HG03457 (cell line): ENCODE measurements at regions not wholly inside any gene's neighbourhood (a gene's known extent, or its start where the extent isn't known, plus 50 kb on each side); places are given as distances from the start of the nearest gene placed in this dataset.

Source experiments
- ATAC-seq: cut with Tn5 transposase; IDR thresholded peaks from one replicate; pipeline ENCODE4 v1.9.1; 2021; ENCODE audit warnings: moderate number of reproducible peaks; ENCODE audit not compliant: unreplicated experiment

DNA sequence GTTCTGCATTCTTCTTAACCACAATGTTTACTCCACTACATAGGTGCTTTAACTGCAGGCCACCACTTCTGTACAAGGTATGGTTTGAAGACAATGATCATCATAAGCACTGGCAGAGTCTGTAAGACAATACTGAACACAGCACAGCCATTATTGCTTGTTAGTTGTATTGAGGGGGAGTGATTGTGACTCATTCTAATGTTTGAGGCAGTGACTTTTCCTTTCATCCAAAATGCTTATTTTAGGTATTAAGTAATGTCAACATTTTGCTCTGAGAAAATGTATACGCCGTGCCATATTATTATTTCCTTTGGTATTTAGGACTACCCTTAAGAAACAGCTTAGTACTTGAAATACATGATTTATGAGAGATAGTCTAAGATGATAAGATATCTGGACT is 618.2 kb upstream of the ZNF717 start:
- ATAC-seq = no peak

DNA sequence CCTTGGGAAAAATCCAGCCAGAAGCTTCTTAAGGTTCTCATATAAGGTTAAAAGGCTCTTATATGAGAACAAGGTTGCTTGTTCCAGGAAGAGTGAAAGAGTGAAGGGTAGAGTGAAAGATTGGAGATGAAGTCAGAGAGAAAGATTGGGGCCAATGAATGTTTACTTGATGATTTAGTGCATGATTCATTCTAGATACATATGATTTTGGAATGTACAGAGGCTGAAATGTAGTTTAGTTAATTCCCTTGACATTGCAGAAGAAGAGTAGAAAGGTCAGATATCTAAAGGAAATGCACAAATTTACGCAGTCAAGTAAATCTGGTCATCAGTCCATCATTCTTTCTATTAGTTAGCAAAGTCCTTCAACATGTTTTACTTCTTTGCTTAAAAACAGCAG is 619.8 kb upstream of the ZNF717 start:
- ATAC-seq = no peak

DNA sequence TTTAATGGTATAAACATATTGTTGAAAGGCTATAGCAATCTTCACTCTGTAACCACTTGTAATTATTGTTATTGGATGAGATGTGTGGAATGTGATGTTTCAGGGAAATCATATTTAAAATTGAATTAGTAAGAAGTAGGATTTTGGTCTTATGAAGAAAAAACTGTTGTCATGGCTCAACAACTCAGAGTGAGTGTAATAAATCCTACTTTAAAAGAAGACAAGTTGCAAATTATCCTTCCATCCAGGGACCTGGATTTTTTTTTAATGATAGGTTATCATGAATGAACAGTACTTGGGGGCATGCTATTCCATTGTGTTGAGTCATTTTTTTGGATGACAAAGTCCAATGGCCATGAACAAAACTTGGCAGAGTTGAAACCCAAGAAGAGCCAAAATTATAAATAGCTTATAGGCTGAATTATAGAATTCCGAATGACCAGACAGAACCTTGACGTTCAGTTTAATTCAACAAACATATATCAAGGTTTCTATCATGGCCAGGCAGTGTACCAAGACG is 625.5 kb upstream of the ZNF717 start:
- ATAC-seq = no peak

DNA sequence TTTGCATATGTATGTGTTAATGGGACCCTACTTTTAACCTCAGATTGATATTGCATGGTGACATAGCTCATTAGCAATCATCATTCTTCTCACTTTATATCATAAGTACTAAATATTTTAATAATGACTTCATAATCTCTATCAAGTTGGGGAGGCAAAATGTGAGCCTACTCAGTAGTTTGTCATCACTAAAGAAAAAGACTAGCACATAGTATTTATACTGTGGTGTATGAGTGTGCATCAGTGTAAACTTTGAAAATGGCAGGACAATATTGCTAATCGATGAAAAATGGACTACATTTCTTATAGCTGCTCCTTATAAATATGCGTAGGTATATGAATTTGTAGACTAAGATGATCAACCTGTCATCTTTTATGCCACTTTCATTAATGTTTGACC is 624.5 kb upstream of the ROBO2 start:
- no peak for ATAC-seq

DNA sequence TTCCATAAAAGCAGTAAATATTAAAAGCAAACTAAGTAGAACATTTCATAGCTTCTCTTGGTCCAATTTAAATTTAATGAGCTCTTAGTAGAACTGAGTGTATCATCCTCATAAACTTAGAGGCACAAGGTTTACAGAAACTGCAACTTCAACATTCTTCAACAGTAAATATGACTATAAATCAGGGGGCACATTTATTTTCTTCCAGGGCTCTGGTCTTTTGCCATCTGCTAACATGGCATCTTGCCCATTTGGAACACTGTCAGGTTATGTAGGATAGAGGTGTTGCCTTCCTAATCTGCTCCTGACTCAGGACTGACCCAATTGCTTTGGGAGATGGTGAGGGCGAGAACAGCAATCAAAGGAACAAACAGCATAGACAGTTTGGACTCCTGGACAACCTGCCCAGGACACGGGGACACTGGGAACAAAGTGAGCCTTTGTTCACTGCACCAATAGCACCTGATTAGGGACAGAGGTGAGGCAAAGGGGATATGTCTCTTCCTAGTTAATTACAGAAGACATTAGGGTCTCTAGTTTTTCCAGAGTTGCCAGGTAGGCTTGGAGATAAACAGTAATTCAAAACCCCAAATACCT is 610.2 kb upstream of the ROBO2 start:
- no peak for ATAC-seq

DNA sequence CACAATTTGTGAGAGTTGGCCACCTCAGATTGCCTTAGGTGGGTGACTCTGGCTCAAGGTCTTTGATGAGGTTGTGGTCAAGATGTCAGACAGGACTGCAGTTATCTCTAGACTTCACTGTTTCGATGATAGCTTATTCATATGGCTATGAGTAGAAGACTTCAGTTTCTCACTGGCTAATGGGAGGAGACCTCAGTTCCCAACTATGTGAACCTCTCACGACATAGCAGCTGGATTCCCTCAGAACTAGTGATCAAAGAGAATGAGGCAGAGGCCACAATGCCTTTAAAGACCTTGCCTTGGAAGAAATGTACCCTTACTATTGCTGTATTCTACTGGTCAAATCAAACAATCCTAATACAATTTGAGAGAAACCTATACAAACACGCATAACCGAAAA is 607.5 kb upstream of the ROBO2 start:
- ATAC-seq = no peak

DNA sequence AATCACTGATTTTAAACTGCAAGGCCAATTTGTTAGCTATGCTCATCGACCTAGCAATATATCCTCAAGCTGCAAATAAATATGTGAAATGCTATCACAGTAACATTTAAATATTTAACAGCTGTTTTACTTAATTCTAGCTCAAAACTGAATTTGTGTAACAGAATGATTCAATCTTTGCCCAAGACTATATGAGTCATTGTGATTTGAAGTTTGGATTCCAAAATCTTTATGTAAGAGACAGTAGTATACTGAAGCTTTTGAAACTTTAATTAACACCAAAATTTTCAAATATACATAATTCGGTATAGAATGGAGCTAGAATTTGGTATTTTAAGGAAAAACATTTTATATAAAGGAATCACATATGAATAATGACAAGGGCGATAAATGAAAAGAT is 603.0 kb upstream of the ROBO2 start:
- ATAC-seq = no peak

DNA sequence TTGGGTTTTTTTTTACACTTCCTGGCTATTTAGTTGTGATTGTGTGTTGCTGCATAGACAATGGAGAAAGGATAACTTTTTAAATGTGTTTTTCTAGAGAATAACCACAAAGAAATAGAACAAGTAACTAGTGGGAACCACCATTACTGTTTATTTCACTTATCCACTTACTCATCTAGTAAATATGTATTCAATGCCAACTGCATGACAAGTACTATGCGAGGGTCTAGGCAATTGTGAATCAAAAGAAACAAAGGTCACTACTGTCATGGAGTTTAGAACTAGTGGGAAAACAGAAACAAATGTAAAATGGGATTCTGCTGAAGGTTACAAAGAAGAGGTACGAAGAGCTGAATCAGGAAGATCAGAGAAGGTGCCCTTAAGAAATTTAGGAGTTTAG is 600.9 kb upstream of the ROBO2 start:
- ATAC-seq = no peak

DNA sequence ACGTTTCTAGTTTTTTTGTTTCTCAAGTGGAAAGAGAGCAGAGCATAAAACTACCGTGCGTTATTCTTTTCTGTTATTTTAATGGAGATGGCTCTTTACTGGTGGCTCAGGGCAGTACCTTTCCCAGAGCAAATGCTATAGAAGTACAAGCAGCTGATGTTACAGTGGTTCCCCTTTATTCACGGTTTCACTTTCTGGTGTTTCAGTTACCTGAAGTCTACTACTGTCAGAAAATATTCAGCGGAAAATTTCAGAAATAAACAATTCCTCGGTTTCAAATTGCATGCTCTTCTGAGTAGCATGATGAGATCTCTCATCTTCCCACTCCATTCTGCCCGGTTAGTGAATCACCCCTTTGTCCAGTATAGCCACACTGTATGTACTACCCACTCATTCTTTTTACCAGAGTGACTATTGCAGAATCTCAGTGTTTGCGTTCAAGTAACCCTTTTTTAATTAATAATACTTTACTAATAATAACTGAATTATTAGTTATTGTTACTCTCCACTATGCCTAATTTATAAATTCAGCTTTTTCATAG is 597.5 kb upstream of the ROBO2 start:
- no peak for ATAC-seq

DNA sequence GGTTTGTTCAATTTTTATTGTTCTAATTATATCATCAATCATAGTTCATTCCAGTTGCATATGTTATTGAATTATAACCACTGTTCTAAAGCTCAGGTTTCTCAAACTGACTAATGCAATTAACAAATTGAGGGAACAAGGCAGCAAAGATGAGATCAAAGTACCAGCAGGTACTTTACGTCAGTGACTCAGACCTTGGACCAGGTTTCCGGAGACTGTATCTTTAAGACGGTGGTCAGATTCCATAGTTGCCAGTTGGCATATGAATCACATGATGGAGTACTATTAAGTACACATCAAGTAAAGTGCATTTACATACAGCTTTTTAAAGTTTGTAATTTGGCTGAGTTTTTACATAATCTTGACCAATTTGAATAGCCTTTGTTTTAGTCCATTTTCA is 583.6 kb upstream of the ROBO2 start:
- ATAC-seq = no peak

DNA sequence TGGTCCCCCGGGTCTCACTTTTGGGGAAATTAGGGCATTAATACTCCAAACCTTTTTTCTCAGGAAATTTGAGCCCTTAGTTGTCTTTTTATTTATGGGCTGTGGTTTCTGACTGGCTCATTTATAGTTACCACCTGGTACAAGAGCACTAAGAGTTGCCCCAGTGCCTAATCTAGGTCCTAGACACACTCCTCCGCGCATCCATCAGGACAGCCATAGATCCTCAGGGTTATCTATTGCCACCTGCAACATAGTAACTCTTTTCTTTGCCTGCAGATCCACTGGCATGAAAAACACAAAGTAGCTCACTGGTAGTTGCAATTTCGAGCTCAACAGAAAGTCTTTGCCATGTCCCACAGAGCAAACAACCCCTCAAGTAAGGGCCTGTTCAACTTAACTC is 576.4 kb upstream of the ROBO2 start:
- ATAC-seq = no peak

DNA sequence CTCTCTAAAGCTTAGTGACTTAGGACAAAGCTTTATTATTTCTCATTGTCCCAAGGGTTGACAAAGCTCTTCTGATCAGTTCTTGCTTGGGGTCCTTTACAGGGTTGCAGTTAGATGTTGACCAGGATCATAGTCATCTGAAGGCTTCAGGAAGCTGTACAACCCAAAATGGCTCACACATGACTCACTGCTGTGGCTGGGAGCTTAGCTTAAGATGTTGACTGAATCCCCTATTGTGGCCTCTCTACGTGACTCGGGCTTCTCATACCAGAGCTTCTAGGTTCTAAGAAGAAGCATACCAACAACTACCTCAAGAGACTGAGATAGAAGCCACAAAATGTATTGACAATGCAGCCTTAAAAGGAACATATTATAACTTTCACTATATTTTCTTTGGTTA is 569.6 kb upstream of the ROBO2 start:
- no peak for ATAC-seq

DNA sequence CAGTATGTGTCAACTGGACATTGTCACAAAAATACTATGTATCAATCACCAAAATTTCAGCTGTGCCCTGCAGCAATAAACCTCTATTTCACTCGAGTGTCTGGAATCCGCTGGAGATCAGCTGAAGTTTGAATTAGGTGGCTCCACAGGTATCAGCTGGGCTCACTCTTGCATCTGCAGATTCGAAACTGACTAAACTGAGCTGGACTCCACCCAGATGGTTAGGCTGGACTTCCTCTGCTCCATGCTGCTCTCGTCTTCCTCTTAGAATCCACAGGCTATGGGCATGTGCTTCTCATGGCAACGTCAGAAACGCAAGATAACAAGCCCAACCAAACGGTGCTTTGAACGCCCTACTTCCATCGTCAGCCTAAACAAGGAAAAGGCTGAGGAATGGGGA is 565.3 kb upstream of the ROBO2 start:
- ATAC-seq = no peak

DNA sequence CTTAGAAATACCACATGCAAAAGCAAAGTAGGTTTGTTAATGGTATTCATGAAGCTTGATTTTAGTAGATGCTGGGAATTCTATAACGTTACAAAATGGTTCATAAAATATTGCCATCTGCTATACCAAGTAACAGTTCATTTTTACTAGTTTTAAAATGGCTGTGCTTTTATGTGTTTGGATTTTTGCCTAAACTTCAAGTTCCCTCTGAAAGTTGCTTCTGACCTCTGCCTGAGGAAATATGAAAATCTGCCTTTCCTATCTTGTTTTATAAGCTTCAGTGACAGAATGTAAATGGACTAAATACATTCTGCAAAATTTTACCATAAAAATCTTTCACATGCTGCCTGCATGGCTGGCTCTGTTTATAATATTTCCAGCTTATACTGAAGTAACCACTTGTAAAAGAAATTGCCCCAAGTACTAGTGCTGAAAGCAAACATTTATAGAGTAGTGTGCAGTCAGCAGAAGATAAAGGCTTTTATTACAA is 560.7 kb upstream of the ROBO2 start:
- no peak for ATAC-seq

DNA sequence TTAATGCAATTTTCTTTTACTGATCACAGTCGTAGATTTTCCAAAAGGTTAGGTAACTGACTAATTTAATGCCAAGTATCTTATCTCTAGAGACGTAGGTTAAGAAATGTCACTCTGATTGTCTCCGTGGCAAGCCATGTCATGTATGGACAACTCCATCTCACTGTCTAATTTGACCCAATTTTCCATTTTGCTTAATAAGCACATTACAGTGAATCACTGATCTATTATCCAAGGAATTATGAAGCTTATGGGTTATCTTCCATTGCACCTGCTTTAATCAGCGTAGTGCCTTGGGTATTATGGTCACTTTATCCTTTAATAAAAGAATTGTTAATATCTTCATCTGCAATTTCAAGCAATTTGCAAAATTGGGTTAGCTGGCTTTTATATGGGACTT is 557.4 kb upstream of the ROBO2 start:
- no peak for ATAC-seq

DNA sequence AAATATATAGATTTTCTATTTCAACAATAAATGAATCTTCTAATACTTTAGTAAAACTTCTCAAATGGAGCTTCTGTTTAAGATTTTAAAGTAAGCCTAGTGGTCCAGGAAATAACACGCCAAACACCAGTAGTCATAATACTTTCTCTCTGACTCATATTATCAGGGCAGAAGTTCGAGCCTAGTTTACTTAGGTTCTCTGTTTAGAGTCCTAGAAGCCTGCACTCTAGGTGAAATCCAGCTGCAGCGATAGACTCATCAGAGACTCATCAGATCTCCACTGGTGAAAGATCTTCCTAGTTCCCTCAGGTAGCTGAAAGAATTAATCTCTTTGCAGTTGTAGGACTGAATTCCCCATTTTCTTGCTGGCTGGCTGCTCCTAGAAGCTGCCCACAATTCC is 552.5 kb upstream of the ROBO2 start:
- no peak for ATAC-seq

DNA sequence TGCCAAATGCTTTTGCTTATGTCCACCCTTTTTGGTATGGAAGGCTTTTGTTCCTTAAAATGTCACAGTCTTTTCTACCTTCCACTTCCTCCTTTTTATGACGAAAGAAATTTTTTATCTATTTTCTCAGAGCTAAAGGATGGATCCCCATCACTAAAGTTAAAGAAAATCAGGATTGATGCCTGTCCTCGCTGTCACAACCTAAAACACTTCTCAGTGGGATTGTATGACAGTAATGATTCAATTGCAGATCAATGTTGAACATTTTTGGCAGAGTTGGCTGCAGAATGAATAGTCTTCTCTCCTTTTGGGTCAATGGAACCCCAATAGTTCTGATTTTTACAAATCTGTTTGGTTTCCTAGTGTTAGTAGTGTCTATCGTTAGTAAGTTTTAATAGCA is 549.8 kb upstream of the ROBO2 start:
- ATAC-seq = no peak

DNA sequence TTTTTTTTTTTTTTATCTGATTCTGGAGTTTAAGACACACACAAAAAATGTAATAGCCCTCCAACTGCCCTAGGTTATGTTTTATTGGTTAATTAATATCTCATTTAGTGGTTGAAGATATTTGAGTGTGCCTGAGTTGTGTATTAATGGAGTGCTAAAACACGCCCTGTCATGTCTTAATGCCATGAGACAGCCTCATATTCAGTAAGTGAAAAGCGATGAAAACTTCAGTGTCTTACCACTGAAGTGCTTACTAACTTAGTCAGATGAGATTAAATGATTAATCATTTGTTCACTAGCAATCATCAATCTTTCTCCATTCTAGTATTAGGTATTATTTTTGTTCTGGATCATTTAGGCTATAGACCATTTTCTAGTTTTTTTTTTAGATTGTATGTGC is 544.7 kb upstream of the ROBO2 start:
- no peak for ATAC-seq

DNA sequence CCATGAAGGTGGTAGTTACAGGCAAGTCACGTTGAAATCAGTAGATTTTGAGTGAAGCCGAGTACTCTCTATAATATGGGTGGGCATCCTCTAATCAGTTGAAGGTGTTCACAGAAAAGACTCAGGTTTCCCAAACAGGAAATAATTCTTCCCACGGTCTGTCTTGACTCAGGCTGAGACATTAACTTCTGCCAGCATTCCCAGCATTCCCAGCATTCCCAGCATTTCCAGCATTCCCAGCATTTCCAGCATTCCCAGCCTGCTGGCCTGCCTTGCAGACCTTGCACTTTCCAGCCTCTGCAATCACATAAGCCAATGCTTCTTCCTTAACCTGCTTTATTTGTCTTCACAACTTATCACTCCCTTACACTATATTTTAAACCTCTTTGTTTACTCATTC is 542.3 kb upstream of the ROBO2 start:
- no peak for ATAC-seq

DNA sequence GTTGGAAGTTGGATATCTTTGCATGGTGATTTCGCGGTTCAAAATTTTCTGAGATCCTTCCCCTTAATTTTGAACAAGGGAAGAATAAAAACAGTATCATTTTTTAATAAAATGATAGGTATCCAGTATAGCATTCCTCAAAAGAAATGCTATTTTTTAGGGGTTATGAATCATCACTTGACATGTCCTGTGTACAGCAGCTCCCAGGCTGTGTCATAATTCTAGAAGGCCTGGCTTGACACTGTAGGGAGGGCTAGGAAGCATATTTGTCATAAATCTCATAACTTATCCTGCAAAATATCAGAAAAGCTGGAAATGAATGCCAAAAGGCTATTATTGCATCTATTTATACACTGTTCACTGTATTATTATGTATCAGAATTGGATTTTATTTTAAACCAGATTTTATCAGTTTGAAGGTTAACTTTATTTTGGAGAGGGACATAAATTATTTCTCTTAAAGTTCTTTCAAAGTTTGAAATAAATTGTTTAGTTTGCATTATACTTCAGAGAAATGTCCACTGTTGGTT is 539.1 kb upstream of the ROBO2 start:
- no peak for ATAC-seq

DNA sequence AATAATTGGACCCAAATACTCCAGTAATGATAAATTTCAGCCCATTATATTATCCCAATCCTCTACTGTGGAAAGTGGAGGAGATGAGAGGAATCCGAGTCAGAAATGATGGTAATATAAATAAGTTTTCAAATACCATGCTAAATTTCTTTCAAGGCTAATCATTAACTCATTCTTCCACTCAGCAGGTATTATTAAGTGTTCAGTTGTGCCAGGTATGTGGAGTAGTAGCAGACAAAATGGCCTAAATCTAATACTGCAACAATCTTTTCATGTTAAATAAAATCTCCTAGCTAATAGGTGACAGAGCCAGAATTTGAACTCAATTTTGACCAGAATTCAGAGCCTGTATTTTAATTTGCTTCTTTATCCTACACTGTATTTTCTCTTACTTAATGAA is 538.6 kb upstream of the ROBO2 start:
- ATAC-seq = no peak

DNA sequence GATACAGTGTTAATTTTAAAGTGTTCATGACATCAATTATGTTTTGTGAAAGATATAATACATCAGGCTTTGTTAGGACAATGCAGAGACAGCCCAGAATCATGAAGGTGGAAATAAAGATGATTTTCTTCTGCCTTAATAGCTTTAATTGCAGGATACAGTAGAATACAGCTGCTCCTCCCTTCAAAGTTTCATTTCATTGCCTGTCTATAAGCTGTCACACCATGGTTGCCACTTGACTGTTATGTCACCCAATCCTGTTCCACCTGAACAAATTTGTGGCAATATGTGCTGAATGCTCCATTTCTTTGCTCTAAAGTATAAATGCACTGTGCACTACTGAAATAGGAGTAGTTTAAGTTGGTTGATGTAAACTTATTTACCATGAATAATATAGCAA is 537.8 kb upstream of the ROBO2 start:
- no peak for ATAC-seq
